ENCODE measurements at regions not wholly inside any gene's neighbourhood (a gene's known extent, or its start where the extent isn't known, plus 50 kb on each side); places are given as distances from the start of the nearest gene placed in this dataset.

GRCh38 chr1:100609849-100610248 lies 71.9 kb downstream of the GPR88 start:
- no peak overlapping the region for H3K4me3 ChIP-seq (ENCODE audit: low read depth, low read length)
- in situ Hi-C loops (cut with HindIII; ENCODE audit: low sequenced_read_pairs): no loop called here
- TF ChIP-seq CTCF (IDR thresholded peaks at IDR 0.05; ENCODE audit: low read depth, low read length, missing control alignments): no peak
- DNase-seq (ENCODE audit: low read depth): no peak

- TF ChIP-seq CTCF (IDR thresholded peaks at IDR 0.05; ENCODE audit: low read depth, low read length, missing control alignments): no peak
- DNase-seq (ENCODE audit: low read depth): no peak
- no peak overlapping the region for H3K4me3 ChIP-seq (ENCODE audit: low read depth, low read length)
- in situ Hi-C loops (cut with HindIII; ENCODE audit: low sequenced_read_pairs): no loop called here
Observed at GRCh38 chr1:100611086-100611485, 73.1 kb downstream of the GPR88 start.

GRCh38 chr1:100612540-100612939 lies 74.6 kb downstream of the GPR88 start:
- no peak for DNase-seq (ENCODE audit: low read depth)
- in situ Hi-C loops (cut with HindIII; ENCODE audit: low sequenced_read_pairs): no loop called here
- no peak for TF ChIP-seq CTCF (IDR thresholded peaks at IDR 0.05; ENCODE audit: low read depth, low read length, missing control alignments)
- H3K4me3 ChIP-seq (ENCODE audit: low read depth, low read length): no peak overlapping the region

- no peak overlapping the region for H3K4me3 ChIP-seq (ENCODE audit: low read depth, low read length)
- DNase-seq (ENCODE audit: low read depth): no peak
- in situ Hi-C loops (cut with HindIII; ENCODE audit: low sequenced_read_pairs): no loop called here
- TF ChIP-seq CTCF (IDR thresholded peaks at IDR 0.05; ENCODE audit: low read depth, low read length, missing control alignments): no peak
Observed at GRCh38 chr1:100613817-100614559, 76.0 kb downstream of the GPR88 start.

GRCh38 chr1:100614570-100614969 lies 76.6 kb downstream of the GPR88 start:
- no peak overlapping the region for H3K4me3 ChIP-seq (ENCODE audit: low read depth, low read length)
- in situ Hi-C loops (cut with HindIII; ENCODE audit: low sequenced_read_pairs): no loop called here
- TF ChIP-seq CTCF (IDR thresholded peaks at IDR 0.05; ENCODE audit: low read depth, low read length, missing control alignments): no peak
- DNase-seq (ENCODE audit: low read depth): no peak

- no peak for TF ChIP-seq CTCF (IDR thresholded peaks at IDR 0.05; ENCODE audit: low read depth, low read length, missing control alignments)
- in situ Hi-C loops (cut with HindIII; ENCODE audit: low sequenced_read_pairs): no loop called here
- no peak overlapping the region for H3K4me3 ChIP-seq (ENCODE audit: low read depth, low read length)
- no peak for DNase-seq (ENCODE audit: low read depth)
Observed at GRCh38 chr1:100615686-100616085, 77.7 kb downstream of the GPR88 start.
